ENCODE measurements at regions not wholly inside any gene's neighbourhood (a gene's known extent, or its start where the extent isn't known, plus 50 kb on each side); places are given as distances from the start of the nearest gene placed in this dataset.

- no peaks in the 10 kb centered on the region for H3K9me3 ChIP-seq (ENCODE audit: control insufficient read depth, low read depth, low read length)
- no peaks in the 10 kb centered on the region for H3K4me1 ChIP-seq (ENCODE audit: control insufficient read depth, insufficient read depth, low read length)
- H3K4me3 ChIP-seq (ENCODE audit: low read length): no peak overlapping the region
- H3K36me3 ChIP-seq (ENCODE audit: control insufficient read depth, insufficient read depth, low read length): no peaks in the 10 kb centered on the region
- no peak overlapping the region for H3K27ac ChIP-seq (ENCODE audit: low read length)
- no CpG with 5 or more reads among the region's 1 CpG for WGBS (ENCODE audit: insufficient coverage, low lambda C conversion rate)
- DNase-seq: no peak
- no peaks in the 10 kb centered on the region for H3K27me3 ChIP-seq (ENCODE audit: control insufficient read depth, insufficient read depth, low read length)
Measured at GRCh38 chr2:59881218-59881617, 672.2 kb downstream of the BCL11A start.

DNA sequence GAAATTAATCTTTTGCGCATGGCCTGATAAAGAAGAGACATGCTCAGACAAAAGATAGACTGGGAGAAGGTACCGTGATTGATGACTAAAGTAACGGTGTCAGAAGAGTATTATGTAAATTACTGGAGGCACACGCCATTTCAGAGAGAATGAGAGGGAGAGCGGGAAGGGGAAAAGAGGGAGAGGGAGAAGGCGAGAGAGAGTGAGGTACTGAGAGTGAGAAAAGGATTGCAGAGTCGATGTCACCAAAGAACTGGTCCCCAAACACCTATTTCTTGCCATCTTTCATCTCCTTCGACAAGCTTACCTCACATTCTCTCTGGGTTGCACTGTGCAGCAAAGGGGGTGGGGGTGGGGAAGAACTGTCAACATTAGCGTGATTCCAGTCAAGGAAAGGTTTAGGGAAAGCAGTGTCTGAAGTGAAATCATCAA, 673.7 kb downstream of the BCL11A start:
- Histone ChIP-seq H3K4me3 (ENCODE audit: low read length) (no peak overlapping the region), H3K4me1 (ENCODE audit: control insufficient read depth, insufficient read depth, low read length) (no peaks in the 10 kb centered on the region), H3K9me3 (ENCODE audit: control insufficient read depth, low read depth, low read length) (no peaks in the 10 kb centered on the region), H3K27me3 (ENCODE audit: control insufficient read depth, insufficient read depth, low read length) (no peaks in the 10 kb centered on the region), H3K36me3 (ENCODE audit: control insufficient read depth, insufficient read depth, low read length) (no peaks in the 10 kb centered on the region), H3K27ac (ENCODE audit: low read length) (no peak overlapping the region)
- no peak for DNase-seq
- 92% methylated on average over 5 of the region's 9 CpGs for WGBS (ENCODE audit: insufficient coverage, low lambda C conversion rate)

DNA sequence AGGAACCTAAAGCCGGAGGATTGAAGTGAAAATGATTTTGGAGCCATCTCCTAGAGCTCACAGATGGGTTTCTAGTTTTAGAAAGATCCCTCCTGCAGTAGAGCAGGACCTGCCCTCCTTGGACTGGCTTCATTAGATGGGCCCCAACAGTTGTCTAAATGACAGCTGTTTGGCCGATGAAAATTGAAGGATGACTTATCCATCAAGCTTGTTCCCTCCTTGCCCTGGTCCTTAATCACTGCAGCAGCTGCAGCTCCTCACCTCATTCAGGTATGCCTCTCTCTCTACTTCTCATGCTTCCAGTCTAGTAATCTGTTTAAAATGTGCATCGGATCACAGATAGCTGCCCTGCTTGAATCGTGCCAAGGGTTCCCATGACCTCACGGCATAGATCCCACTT, 677.6 kb downstream of the BCL11A start:
- DNase-seq: no peak
- Histone ChIP-seq H3K27me3 (ENCODE audit: control insufficient read depth, insufficient read depth, low read length) (no peaks in the 10 kb centered on the region), H3K36me3 (ENCODE audit: control insufficient read depth, insufficient read depth, low read length) (no peaks in the 10 kb centered on the region), H3K4me3 (ENCODE audit: low read length) (no peak overlapping the region), H3K27ac (ENCODE audit: low read length) (no peak overlapping the region), H3K9me3 (ENCODE audit: control insufficient read depth, low read depth, low read length) (no peaks in the 10 kb centered on the region), H3K4me1 (ENCODE audit: control insufficient read depth, insufficient read depth, low read length) (no peaks in the 10 kb centered on the region)
- WGBS (ENCODE audit: insufficient coverage, low lambda C conversion rate): no CpG with 5 or more reads among the region's 5 CpGs

DNA sequence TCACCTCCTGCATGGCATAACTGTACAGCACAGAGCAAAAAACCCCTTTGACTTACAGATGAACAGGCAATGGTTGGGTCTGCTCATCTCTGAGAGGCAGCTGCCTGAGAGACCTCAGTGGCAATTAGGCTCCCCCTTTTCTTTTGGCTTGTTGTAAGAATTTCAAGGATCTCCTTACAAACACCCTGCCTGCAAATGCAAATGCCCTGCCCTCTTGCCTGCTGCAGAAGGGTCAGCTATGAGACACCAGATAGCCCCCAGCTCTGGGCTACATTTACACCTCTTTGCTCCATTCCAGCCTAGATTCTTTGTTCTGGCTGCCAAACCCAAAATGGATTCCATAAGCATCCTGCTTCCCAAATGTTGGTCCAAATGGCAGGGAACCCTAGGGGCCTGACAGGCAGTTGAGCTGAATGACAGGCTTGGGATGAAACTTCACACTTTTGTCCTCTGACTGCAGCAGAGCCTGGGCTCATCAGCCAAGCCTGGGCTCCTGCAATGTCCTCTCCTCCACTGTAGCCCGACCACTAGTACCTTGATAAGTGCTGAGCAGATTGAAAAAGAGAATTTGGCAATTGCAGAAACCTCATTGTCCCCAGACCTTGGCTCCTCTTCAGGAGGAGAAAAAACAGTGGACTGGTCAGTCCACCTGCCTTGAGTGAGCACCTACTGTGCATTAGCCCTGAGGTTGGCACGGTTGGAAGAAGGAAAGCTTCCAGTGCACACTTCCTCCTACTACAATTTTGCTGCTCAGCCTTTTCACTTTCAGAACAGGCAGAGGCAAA, 678.3 kb downstream of the BCL11A start:
- DNase-seq: no peak
- H3K27me3 ChIP-seq (ENCODE audit: control insufficient read depth, insufficient read depth, low read length): no peaks in the 10 kb centered on the region
- H3K4me3 ChIP-seq (ENCODE audit: low read length): no peak overlapping the region
- WGBS (ENCODE audit: insufficient coverage, low lambda C conversion rate): no CpG with 5 or more reads among the region's 2 CpGs
- H3K9me3 ChIP-seq (ENCODE audit: control insufficient read depth, low read depth, low read length): no peaks in the 10 kb centered on the region
- no peaks in the 10 kb centered on the region for H3K36me3 ChIP-seq (ENCODE audit: control insufficient read depth, insufficient read depth, low read length)
- H3K27ac ChIP-seq (ENCODE audit: low read length): no peak overlapping the region
- no peaks in the 10 kb centered on the region for H3K4me1 ChIP-seq (ENCODE audit: control insufficient read depth, insufficient read depth, low read length)

DNA sequence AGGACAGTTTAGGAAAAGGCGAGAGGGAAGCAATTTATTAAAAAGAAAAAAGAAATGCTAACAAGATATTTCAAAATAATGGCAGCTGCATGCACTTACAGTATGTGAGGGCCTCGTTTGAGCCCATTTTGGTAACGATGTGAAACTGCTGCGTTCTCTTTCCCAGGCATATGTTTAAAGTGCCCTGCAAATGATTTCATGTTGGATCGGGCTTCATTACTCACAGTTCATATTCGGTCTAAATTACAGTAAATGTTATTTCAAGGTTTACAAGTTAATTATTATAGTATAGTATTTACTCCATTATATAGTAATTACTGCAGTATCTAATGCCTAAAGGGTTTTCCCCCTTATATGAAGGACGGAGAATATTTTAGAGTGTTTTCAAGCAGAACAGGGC, 679.1 kb downstream of the BCL11A start:
- DNase-seq: no peak
- Histone ChIP-seq H3K27me3 (ENCODE audit: control insufficient read depth, insufficient read depth, low read length) (no peaks in the 10 kb centered on the region), H3K27ac (ENCODE audit: low read length) (no peak overlapping the region), H3K36me3 (ENCODE audit: control insufficient read depth, insufficient read depth, low read length) (no peaks in the 10 kb centered on the region), H3K4me1 (ENCODE audit: control insufficient read depth, insufficient read depth, low read length) (no peaks in the 10 kb centered on the region), H3K4me3 (ENCODE audit: low read length) (no peak overlapping the region), H3K9me3 (ENCODE audit: control insufficient read depth, low read depth, low read length) (no peaks in the 10 kb centered on the region)
- 100% methylated on average over 2 of the region's 7 CpGs for WGBS (ENCODE audit: insufficient coverage, low lambda C conversion rate)

DNA sequence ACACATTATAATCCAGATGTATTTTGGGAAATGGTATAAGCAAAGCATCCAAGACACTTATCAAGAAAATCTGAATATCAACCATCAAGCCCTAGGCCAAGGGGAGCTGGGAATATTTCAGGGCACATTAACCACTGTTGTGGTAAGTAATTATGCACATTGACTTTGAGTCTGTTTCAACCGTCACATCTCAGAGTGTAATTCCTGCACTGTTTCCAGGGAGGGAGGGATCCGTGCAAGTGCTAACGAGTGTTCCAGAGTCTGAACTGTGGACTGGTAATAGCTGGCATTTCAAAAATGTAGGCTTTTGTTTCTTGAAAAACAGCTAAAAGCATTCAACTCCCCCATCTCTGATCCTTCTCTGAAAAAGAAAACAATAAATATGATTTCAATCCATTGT, 681.6 kb downstream of the BCL11A start:
- no peaks in the 10 kb centered on the region for H3K36me3 ChIP-seq (ENCODE audit: control insufficient read depth, insufficient read depth, low read length)
- WGBS (ENCODE audit: insufficient coverage, low lambda C conversion rate): no CpG with 5 or more reads among the region's 3 CpGs
- no peaks in the 10 kb centered on the region for H3K27me3 ChIP-seq (ENCODE audit: control insufficient read depth, insufficient read depth, low read length)
- H3K4me3 ChIP-seq (ENCODE audit: low read length): no peak overlapping the region
- no peaks in the 10 kb centered on the region for H3K4me1 ChIP-seq (ENCODE audit: control insufficient read depth, insufficient read depth, low read length)
- DNase-seq: no peak
- H3K9me3 ChIP-seq (ENCODE audit: control insufficient read depth, low read depth, low read length): no peaks in the 10 kb centered on the region
- H3K27ac ChIP-seq (ENCODE audit: low read length): no peak overlapping the region

DNA sequence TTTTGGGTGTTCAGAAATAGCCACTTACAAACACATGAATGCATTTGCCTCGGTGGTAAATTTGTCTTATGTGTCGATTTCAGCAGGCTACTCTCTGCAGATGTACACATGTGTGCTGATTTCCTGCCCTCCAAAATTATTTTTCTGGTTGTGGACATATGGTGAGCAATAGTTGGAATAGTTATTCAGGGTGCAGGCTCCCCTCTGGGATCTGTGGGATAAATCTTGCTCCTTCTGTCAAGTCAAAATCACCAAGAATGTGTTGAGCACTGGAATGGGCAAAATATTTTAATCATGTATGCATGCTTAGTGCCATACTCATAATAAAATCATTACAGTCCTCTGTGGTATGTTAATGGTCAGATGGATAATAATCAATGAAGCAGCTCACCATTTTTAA, 684.5 kb downstream of the BCL11A start:
- no peak overlapping the region for H3K4me3 ChIP-seq (ENCODE audit: low read length)
- DNase-seq: no peak
- H3K4me1 ChIP-seq (ENCODE audit: control insufficient read depth, insufficient read depth, low read length): no peaks in the 10 kb centered on the region
- H3K27ac ChIP-seq (ENCODE audit: low read length): no peak overlapping the region
- WGBS (ENCODE audit: insufficient coverage, low lambda C conversion rate): 100% methylated on average over 2 of the region's 2 CpGs
- no peaks in the 10 kb centered on the region for H3K9me3 ChIP-seq (ENCODE audit: control insufficient read depth, low read depth, low read length)
- no peaks in the 10 kb centered on the region for H3K36me3 ChIP-seq (ENCODE audit: control insufficient read depth, insufficient read depth, low read length)
- H3K27me3 ChIP-seq (ENCODE audit: control insufficient read depth, insufficient read depth, low read length): no peaks in the 10 kb centered on the region

- Histone ChIP-seq H3K9me3 (ENCODE audit: control insufficient read depth, low read depth, low read length) (peaks cover 3% of the 10 kb centered on the region), H3K4me3 (ENCODE audit: low read length) (no peak overlapping the region), H3K27me3 (ENCODE audit: control insufficient read depth, insufficient read depth, low read length) (no peaks in the 10 kb centered on the region), H3K4me1 (ENCODE audit: control insufficient read depth, insufficient read depth, low read length) (no peaks in the 10 kb centered on the region), H3K36me3 (ENCODE audit: control insufficient read depth, insufficient read depth, low read length) (no peaks in the 10 kb centered on the region), H3K27ac (ENCODE audit: low read length) (no peak overlapping the region)
- no peak for DNase-seq
- WGBS (ENCODE audit: insufficient coverage, low lambda C conversion rate): 100% methylated on average over 2 of the region's 3 CpGs
Measured at GRCh38 chr2:59866436-59866835, 687.0 kb downstream of the BCL11A start.

GRCh38 chr2:59858540-59858939, 694.9 kb downstream of the BCL11A start:
- Histone ChIP-seq H3K4me1 (ENCODE audit: control insufficient read depth, insufficient read depth, low read length) (no peaks in the 10 kb centered on the region), H3K4me3 (ENCODE audit: low read length) (no peak overlapping the region), H3K27ac (ENCODE audit: low read length) (no peak overlapping the region), H3K27me3 (ENCODE audit: control insufficient read depth, insufficient read depth, low read length) (no peaks in the 10 kb centered on the region), H3K9me3 (ENCODE audit: control insufficient read depth, low read depth, low read length) (peaks cover 4% of the 10 kb centered on the region), H3K36me3 (ENCODE audit: control insufficient read depth, insufficient read depth, low read length) (no peaks in the 10 kb centered on the region)
- no CpG with 5 or more reads among the region's 7 CpGs for WGBS (ENCODE audit: insufficient coverage, low lambda C conversion rate)
- no peak for DNase-seq

- peaks cover 4% of the 10 kb centered on the region for H3K9me3 ChIP-seq (ENCODE audit: control insufficient read depth, low read depth, low read length)
- no peaks in the 10 kb centered on the region for H3K36me3 ChIP-seq (ENCODE audit: control insufficient read depth, insufficient read depth, low read length)
- H3K4me3 ChIP-seq (ENCODE audit: low read length): no peak overlapping the region
- H3K27ac ChIP-seq (ENCODE audit: low read length): no peak overlapping the region
- peaks cover 2% of the 10 kb centered on the region for H3K4me1 ChIP-seq (ENCODE audit: control insufficient read depth, insufficient read depth, low read length)
- no peaks in the 10 kb centered on the region for H3K27me3 ChIP-seq (ENCODE audit: control insufficient read depth, insufficient read depth, low read length)
- DNase-seq: no peak
Measured at GRCh38 chr2:59857109-59857508, 696.3 kb downstream of the BCL11A start.

GRCh38 chr2:59856391-59856790, 697.1 kb downstream of the BCL11A start:
- Histone ChIP-seq H3K4me1 (ENCODE audit: control insufficient read depth, insufficient read depth, low read length) (peaks cover 3% of the 10 kb centered on the region), H3K9me3 (ENCODE audit: control insufficient read depth, low read depth, low read length) (peaks cover under 1% of the 10 kb centered on the region)

More at GRCh38 chr2:59856391-59856790, 697.1 kb downstream of the BCL11A start:
- 100% methylated on average over 1 of the region's 3 CpGs for WGBS (ENCODE audit: insufficient coverage, low lambda C conversion rate)
- Histone ChIP-seq H3K27ac (ENCODE audit: low read length) (no peak overlapping the region), H3K4me3 (ENCODE audit: low read length) (no peak overlapping the region), H3K27me3 (ENCODE audit: control insufficient read depth, insufficient read depth, low read length) (no peaks in the 10 kb centered on the region), H3K36me3 (ENCODE audit: control insufficient read depth, insufficient read depth, low read length) (no peaks in the 10 kb centered on the region)
- DNase-seq: no peak

Measured in large intestine (tissue), 3 donors.